ENCODE measurements at regions not wholly inside any gene's neighbourhood (a gene's known extent, or its start where the extent isn't known, plus 50 kb on each side); places are given as distances from the start of the nearest gene placed in this dataset.
A peak's percentile ranks its signal among the peaks of the same experiment; 100 is the strongest.

DNA sequence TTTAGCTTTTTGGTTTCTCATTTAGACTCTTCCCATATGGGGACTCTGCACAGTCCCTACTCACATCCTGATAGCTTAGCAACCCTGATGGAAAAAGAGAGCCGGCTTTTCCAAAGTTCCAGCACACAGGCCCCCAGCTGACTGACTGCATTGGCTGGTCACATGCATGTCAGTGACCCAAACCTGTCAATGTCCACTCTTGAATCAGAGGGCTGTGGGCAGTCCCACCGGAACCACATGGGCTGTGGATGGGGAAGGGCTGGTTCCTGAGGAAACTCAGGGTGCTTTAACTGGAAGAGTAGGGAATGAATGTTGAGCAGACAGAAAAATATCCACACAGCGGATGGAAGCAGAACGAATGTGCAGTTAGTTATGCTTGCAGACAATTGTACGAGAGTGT is 136.6 kb downstream of the NSG2 start:
- H3K23ac ChIP-seq (ENCODE audit: insufficient read length), result no peak overlapping the region
- H2BK120ac ChIP-seq (replicated peaks; ENCODE audit: low read depth, low read length), result no peak overlapping the region
- no peak overlapping the region for H3K4me3 ChIP-seq (ENCODE audit: extremely low read depth in 1 of 4, insufficient read depth in 2 of 4, low read depth in 3 of 4, low read length in 4 of 4)
- H4K8ac ChIP-seq (ENCODE audit: extremely low read depth, insufficient read depth, low read length), result no peak overlapping the region
- no peak overlapping the region for H3K18ac ChIP-seq (ENCODE audit: extremely low read depth, low read length)
- no peak overlapping the region for H2BK5ac ChIP-seq (ENCODE audit: low read depth, low read length)
- no peaks in the 10 kb centered on the region for H3K79me2 ChIP-seq (ENCODE audit: control insufficient read depth in 1 of 2, insufficient read depth in 2 of 2, low read length in 2 of 2)
- no peaks in the 10 kb centered on the region for H4K20me1 ChIP-seq (replicated peaks in 1 of 2; ENCODE audit: control insufficient read depth in 1 of 2, insufficient read depth in 2 of 2, low read length in 2 of 2)
- H3K14ac ChIP-seq (ENCODE audit: insufficient read length), result no peak overlapping the region
- H3K36me3 ChIP-seq (ENCODE audit: control insufficient read depth in 2 of 4, insufficient read depth in 4 of 4, low read length in 3 of 4), result no peaks in the 10 kb centered on the region
- H3K56ac ChIP-seq (replicated peaks; ENCODE audit: insufficient read length, low read depth, low read length), result no peak overlapping the region
- H4K5ac ChIP-seq (ENCODE audit: insufficient read length, low read depth, low read length), result no peak overlapping the region
- H3K27me3 ChIP-seq (replicated peaks in 1 of 4; ENCODE audit: control insufficient read depth in 3 of 4, extremely low read depth in 1 of 4, insufficient read depth in 3 of 4, low read length in 3 of 4), result no peaks in the 10 kb centered on the region
- no peak overlapping the region for H3K4ac ChIP-seq (replicated peaks; ENCODE audit: insufficient read length, low read depth, low read length)
- no peaks in the 10 kb centered on the region for H3K9me3 ChIP-seq (ENCODE audit: insufficient read depth in 2 of 2, low read depth in 1 of 2, low read length in 1 of 2)
- POLR2A ChIA-PET (ENCODE audit: partially characterized antibody), result no interaction called here
- no peak overlapping the region for H4K91ac ChIP-seq (replicated peaks; ENCODE audit: insufficient read length, low read length)
- CTCF ChIA-PET (ENCODE audit: partially characterized antibody), result interaction anchor here (0.9 kb wide), 1 partner anchor 130 kb away, joined by 3 read pairs; no protein-coding TSS in a partner anchor
- H2BK15ac ChIP-seq (ENCODE audit: low read length), result no peak overlapping the region
- no peak overlapping the region for H3K27ac ChIP-seq (ENCODE audit: low read depth, low read length)
- H2AFZ ChIP-seq (ENCODE audit: low read length), result no peak overlapping the region
- no peak for TF ChIP-seq CREB1 (IDR thresholded peaks at IDR 0.05)
- no peak for TF ChIP-seq CTBP2 (IDR thresholded peaks at IDR 0.05; ENCODE audit: borderline replicate concordance, insufficient read depth, insufficient read length, low read length)
- TF ChIP-seq PHF8 (conservative IDR thresholded peaks at IDR 0.05; ENCODE audit: low read depth, low read length), result no peak
- no peak for TF ChIP-seq JUND (IDR thresholded peaks at IDR 0.05; ENCODE audit: low read length)
- no peak for TF ChIP-seq KDM1A (IDR thresholded peaks at IDR 0.05; ENCODE audit: borderline replicate concordance, low read length)
- no peak for TF ChIP-seq GABPA (IDR thresholded peaks at IDR 0.05; ENCODE audit: borderline replicate concordance, insufficient read depth, low read length)
- TF ChIP-seq KDM5A (IDR thresholded peaks at IDR 0.05; ENCODE audit: low read length), result no peak
- TF ChIP-seq POU5F1 (IDR thresholded peaks at IDR 0.05; ENCODE audit: low read depth, low read length), result no peak
- TF ChIP-seq RAD21 (IDR thresholded peaks at IDR 0.05 in 1 of 2, conservative IDR thresholded peaks at IDR 0.05 in 1 of 2; ENCODE audit: low read depth in 2 of 2, low read length in 2 of 2), result no peak
- no peak for TF ChIP-seq CHD2 (IDR thresholded peaks at IDR 0.05; ENCODE audit: low read length)
- TF ChIP-seq CHD1 (IDR thresholded peaks at IDR 0.05; ENCODE audit: low read depth, low read length), result no peak
- no peak for TF ChIP-seq ASH2L (IDR thresholded peaks at IDR 0.05; ENCODE audit: low read length)
- no peak for TF ChIP-seq CEBPB (IDR thresholded peaks at IDR 0.05; ENCODE audit: low read depth, low read length)
- FAIRE-seq (peak; percentile 28), DNase-seq (ENCODE audit: low read depth in 1 of 2, low spot score in 2 of 2) (no peak)
- no peak overlapping the region for H3K9ac ChIP-seq (replicated peaks in 1 of 4; ENCODE audit: extremely low read depth in 1 of 4, low read depth in 3 of 4, low read length in 3 of 4)
- no peak overlapping the region for H2AK5ac ChIP-seq (ENCODE audit: low read depth, low read length)
- H3K23me2 ChIP-seq (ENCODE audit: low read depth, low read length), result no peaks in the 10 kb centered on the region
- no peaks in the 10 kb centered on the region for H3K79me1 ChIP-seq (ENCODE audit: low read depth, low read length)
- 89% methylated on average over 5 of the region's 5 CpGs; no CpG with 5 or more reads in 1 of the 2 experiments for WGBS, 2 experiments (ENCODE audit: extremely low coverage in 1 of 2, insufficient coverage in 1 of 2, insufficient read length in 1 of 2, insufficient replicate concordance in 2 of 2, low coverage in 1 of 2, low lambda C conversion rate in 2 of 2, missing lambda C conversion rate in 1 of 2)
- H3K4me1 ChIP-seq (replicated peaks in 1 of 4; ENCODE audit: control insufficient read depth in 3 of 4, insufficient read depth in 4 of 4, low read length in 3 of 4), result peaks cover 0 to 4% (median under 1%) of the 10 kb centered on the region in 4 experiments; a peak in 3 of 7 replicates
- H2BK12ac ChIP-seq (ENCODE audit: low read depth, low read length), result no peak overlapping the region
- H2BK20ac ChIP-seq (ENCODE audit: low read length), result no peak overlapping the region
- H3K4me2 ChIP-seq (ENCODE audit: insufficient read depth in 1 of 2, low read depth in 2 of 2, low read length in 2 of 2), result no peak overlapping the region
